Psoas muscle (tissue), 7 donors: ENCODE measurements at regions not wholly inside any gene's neighbourhood (a gene's known extent, or its start where the extent isn't known, plus 50 kb on each side); places are given as distances from the start of the nearest gene placed in this dataset.

Experiments used
- ATAC-seq, 4 donors: fragments of 200-7000 bp; cut with Tn5 transposase; one replicate each; pipeline ENCODE4 v1.9.1; 2020; ENCODE audit warnings: moderate library complexity in 3 of 4, mild to moderate bottlenecking in 2 of 4
- DNase-seq, 2 donors: peaks; one replicate each; pipeline ENCODE4 v3.0.0-alpha.2; 2020
- H3K27ac ChIP-seq: fragments of 200-600 bp; one replicate; pipeline ENCODE4 v1.8.0; 2022
- H3K27me3 ChIP-seq, 3 donors: fragments of 200-600 bp in 1 of 3; one replicate each; pipeline versions ENCODE4 v1.6.1 to v1.8.0; 2013 to 2022; ENCODE audit warnings: low read length in 2 of 3, mild to moderate bottlenecking in 2 of 3, moderate library complexity in 1 of 3; ENCODE audit not compliant: insufficient read depth in 3 of 3
- H3K36me3 ChIP-seq, 2 donors: fragments of 200-600 bp in 1 of 2; one replicate each; pipeline versions ENCODE4 v1.6.1 to v1.8.0; 2013 to 2022; ENCODE audit warnings: low read depth in 1 of 2, mild to moderate bottlenecking in 1 of 2, moderate library complexity in 1 of 2; ENCODE audit not compliant: insufficient read depth in 1 of 2
- H3K4me1 ChIP-seq: fragments of 200-600 bp; one replicate; pipeline ENCODE4 v1.8.0; 2022
- H3K4me3 ChIP-seq: fragments of 200-600 bp; one replicate; pipeline ENCODE4 v1.8.0; 2022; ENCODE audit warnings: mild to moderate bottlenecking
- H3K9me3 ChIP-seq: fragments of 200-600 bp; one replicate; pipeline ENCODE4 v1.8.0; 2022
- WGBS, 3 donors: extraction: QIAGEN DNeasy Blood & Tissue Kit; methylation state at CpG; one replicate each; pipeline versions ENCODE4 v1.1.6 to v1.1.7; 2013; 5-methylcytosine and 5-hydroxymethylcytosine counted together
- intact Hi-C, 2 donors: fragments of 100-400 bp; cut with DNase I; formaldehyde crosslinking; loops; one replicate each; pipeline versions ENCODE4 v1.11.0 to v1.14.2; 2022
- TF ChIP-seq, protein P1 (sequence below): fragments of 200-600 bp; IDR thresholded peaks from one replicate; pipeline ENCODE4 v1.8.0; 2022; ENCODE audit warnings: antibody characterized with exemption
- donor health status: healthy with polysubstance abuse.
- donor health status: DM: no; HTN: no; CAD: no; lungs with moderate emphysema.
- donor health status: Bipolar disorder and iron deficiency.
- donor health status: healthy.
- donor health status: DM: yes; HTN: yes; CAD: no.
- donor health status: DM: no; HTN: no; CAD: no.
- donor health status: DM: yes; HTN: yes; CAD: no.

DNA sequence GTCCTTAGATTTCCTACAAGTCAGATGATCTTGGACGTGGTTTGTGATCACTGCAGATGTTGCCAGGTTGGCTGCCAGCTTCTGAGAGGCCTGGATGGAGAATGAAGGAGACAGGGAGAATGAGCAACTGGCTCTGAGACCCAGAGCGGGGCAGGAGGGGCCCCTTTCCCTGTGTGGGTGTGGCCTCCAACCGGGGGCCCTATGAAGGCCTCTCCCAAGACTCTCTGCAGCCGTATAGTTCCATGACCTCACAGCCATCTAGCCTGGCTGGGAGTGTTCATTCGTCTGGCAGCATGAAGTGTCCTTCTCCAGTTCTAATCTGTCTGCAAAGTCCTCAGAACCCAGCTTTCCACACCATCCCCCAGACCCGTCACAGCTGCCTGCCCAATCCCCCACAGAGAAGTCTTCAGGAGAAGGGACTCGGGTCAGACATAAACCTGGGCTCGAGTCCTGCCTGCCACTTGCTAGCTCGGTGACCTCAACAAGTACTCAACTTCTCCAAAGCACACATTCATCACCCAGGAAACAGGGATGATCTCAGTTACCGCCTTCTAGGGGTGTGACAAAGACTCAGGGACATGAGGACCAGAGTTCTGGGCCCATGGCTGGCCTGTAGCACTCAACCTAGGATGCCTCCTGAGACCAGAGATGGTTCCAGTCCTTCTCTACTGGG is 122.6 kb downstream of the EDN3 start:
- no peak overlapping the region for H3K27ac ChIP-seq
- TF ChIP-seq, protein P1, sequence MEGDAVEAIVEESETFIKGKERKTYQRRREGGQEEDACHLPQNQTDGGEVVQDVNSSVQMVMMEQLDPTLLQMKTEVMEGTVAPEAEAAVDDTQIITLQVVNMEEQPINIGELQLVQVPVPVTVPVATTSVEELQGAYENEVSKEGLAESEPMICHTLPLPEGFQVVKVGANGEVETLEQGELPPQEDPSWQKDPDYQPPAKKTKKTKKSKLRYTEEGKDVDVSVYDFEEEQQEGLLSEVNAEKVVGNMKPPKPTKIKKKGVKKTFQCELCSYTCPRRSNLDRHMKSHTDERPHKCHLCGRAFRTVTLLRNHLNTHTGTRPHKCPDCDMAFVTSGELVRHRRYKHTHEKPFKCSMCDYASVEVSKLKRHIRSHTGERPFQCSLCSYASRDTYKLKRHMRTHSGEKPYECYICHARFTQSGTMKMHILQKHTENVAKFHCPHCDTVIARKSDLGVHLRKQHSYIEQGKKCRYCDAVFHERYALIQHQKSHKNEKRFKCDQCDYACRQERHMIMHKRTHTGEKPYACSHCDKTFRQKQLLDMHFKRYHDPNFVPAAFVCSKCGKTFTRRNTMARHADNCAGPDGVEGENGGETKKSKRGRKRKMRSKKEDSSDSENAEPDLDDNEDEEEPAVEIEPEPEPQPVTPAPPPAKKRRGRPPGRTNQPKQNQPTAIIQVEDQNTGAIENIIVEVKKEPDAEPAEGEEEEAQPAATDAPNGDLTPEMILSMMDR, result no peak
- intact Hi-C loops, result no loop called here
- ATAC-seq (no peak), DNase-seq (no peak)
- no peaks in the 10 kb centered on the region for H3K4me1 ChIP-seq
- no peak overlapping the region for H3K4me3 ChIP-seq
- no peaks in the 10 kb centered on the region for H3K9me3 ChIP-seq
- no peaks in the 10 kb centered on the region for H3K27me3 ChIP-seq
- no peaks in the 10 kb centered on the region for H3K36me3 ChIP-seq
- WGBS, 3 donors, result 46 to 59% (median 49%) methylated on average over 9 to 10 of the region's 10 CpGs

DNA sequence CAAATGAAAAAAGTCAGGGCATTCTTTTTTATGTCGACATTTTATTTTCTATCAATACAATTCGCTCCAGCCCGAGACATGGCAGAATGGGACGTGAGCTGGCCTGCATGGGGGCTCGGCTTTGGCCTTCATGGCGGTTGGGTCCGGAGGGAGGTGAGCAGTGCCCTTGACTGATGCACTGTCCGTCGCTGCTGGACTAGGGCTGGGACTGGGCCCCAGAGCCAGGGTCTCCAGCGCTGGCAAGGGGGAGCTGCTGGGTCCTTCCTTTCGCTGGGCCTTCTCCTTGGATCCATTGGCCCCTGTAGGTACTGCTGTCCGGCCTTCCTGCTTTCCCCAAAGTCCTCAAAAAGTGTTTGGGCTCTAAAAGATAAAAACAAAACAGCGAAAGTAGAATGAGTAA is 124.6 kb downstream of the EDN3 start:
- TF ChIP-seq, protein P1, result no peak
- Histone ChIP-seq H3K36me3 (no peaks in the 10 kb centered on the region), H3K27me3 (peaks cover 0 to 7% (median 2%) of the 10 kb centered on the region in 3 donors), H3K4me1 (no peaks in the 10 kb centered on the region), H3K4me3 (no peak overlapping the region), H3K9me3 (no peaks in the 10 kb centered on the region), H3K27ac (no peak overlapping the region)
- 82 to 89% (median 85%) methylated on average over 13 of the region's 13 CpGs for WGBS, 3 donors
- intact Hi-C loops, result no loop called here
- DNase-seq, result no peak
- ATAC-seq, result no peak

DNA sequence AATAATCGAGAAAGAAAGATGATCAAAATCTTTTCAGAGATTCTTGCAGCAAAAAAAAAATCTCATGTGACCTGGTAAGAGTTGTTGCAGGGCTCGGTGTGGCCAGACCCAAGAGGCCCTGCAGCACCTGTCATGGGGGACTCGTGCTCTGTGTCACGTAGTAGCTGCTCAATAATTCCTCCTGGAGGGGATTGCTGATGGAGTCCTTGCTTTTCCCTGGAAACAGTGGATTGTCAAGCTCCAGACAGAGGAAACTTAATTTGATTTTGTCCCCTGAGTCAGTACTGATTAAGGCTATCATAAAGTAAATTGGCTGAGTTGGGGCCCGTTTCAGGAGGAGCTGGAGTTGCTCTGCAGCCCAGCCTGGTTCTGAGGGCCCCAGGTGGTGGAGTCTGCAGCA is 125.2 kb downstream of the EDN3 start:
- no peak overlapping the region for H3K27ac ChIP-seq
- no peaks in the 10 kb centered on the region for H3K36me3 ChIP-seq
- H3K4me1 ChIP-seq, result no peaks in the 10 kb centered on the region
- 77 to 83% (median 81%) methylated on average over 5 of the region's 5 CpGs for WGBS, 3 donors
- TF ChIP-seq, protein P1, result no peak
- H3K9me3 ChIP-seq, result no peaks in the 10 kb centered on the region
- peaks cover 0 to 13% (median 2%) of the 10 kb centered on the region in 3 donors for H3K27me3 ChIP-seq
- ATAC-seq, result no peak
- no peak overlapping the region for H3K4me3 ChIP-seq
- no peak for DNase-seq
- intact Hi-C loops, result no loop called here

DNA sequence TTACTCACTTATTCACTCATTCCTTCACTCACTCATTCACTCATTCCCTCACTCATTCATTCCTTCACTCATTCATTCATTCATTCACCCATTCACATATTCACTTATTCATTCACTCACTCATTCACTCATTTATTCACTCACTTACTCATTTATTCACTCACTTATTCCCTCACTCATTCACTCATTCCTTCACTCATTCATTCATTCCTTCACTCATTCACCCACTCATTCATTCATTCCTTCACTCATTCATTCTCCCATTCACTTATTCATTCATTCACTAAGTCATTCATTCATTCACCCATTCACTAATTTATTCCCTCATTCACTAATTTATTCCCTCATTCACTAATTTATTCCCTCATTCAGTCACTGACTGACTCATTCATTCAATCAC is 127.6 kb downstream of the EDN3 start:
- peaks cover 0 to 27% (median 2%) of the 10 kb centered on the region in 3 donors for H3K27me3 ChIP-seq
- intact Hi-C loops, result no loop called here
- TF ChIP-seq, protein P1, result no peak
- H3K4me3 ChIP-seq, result no peak overlapping the region
- ATAC-seq (no peak), DNase-seq (no peak)
- no peaks in the 10 kb centered on the region for H3K4me1 ChIP-seq
- H3K36me3 ChIP-seq, result no peaks in the 10 kb centered on the region
- no peak overlapping the region for H3K27ac ChIP-seq
- H3K9me3 ChIP-seq, result no peaks in the 10 kb centered on the region
